GM12878 (cell line): ENCODE measurements at regions not wholly inside any gene's neighbourhood (a gene's known extent, or its start where the extent isn't known, plus 50 kb on each side); places are given as distances from the start of the nearest gene placed in this dataset.
"Not testable (repeated sequence)": the region's sequence is repeated elsewhere in the genome, so short reads cannot be mapped to it uniquely, and the experiment has no call there.

Experiments
- ATAC-seq: fragments of 200-7000 bp; cut with Tn5 transposase; 3 replicates; pipeline ENCODE4 v1.9.1; 2020; ENCODE audit warnings: mild to moderate bottlenecking, moderate library complexity
- BruUV-seq: library from RNA; stranded (reverse); fragments of 400-500 nt; replicated peaks from 2 replicates; lab custom pipeline; 2021; lab: Mats Ljungman, UMichigan
- CTCF ChIA-PET: fragments of 300-600 bp; sonication (Branson Sonifier 250); formaldehyde crosslinking; extraction: SDS; loops from one replicate; lab custom pipeline; 2021; ENCODE audit warnings: inconsistent platforms; lab: Yijun Ruan, JAX
- POLR2A ChIA-PET: fragments of 350-600 bp; formaldehyde crosslinking; extraction: SDS; loops from one replicate; lab custom pipeline; 2021; ENCODE audit warnings: inconsistent platforms; lab: Charles Lee
- RAD21 ChIA-PET: fragments of 300-600 bp; sonication (Branson Sonifier 250); formaldehyde crosslinking; loops from one replicate; lab custom pipeline; 2023; ENCODE audit warnings: antibody characterized with exemption; ENCODE audit not compliant: unreplicated experiment; lab: Charles Lee
- SMC1A ChIA-PET: fragments of 300-600 bp; sonication (Branson Sonifier 250); formaldehyde crosslinking; loops from one replicate; lab custom pipeline; 2023; ENCODE audit not compliant: unreplicated experiment, uncharacterized antibody; lab: Charles Lee
- DNase-seq: peaks from one replicate; pipeline ENCODE4 v3.0.0-alpha.2; 2011; ENCODE audit warnings: low read depth, low spot score
- FAIRE-seq: peaks from 3 replicates; lab custom pipeline; 2011; peaks lifted over from hg19 to GRCh38; lab: Jason Lieb, UNC
- H2AFZ ChIP-seq: 2 replicates; pipeline ENCODE4 v1.6.0; 2011; ENCODE audit warnings: low read depth, low read length, control low read depth; ENCODE audit not compliant: control insufficient read depth
- H3K27ac ChIP-seq: 2 replicates; pipeline ENCODE4 v1.5.1; 2011; ENCODE audit warnings: control low read depth; ENCODE audit not compliant: control insufficient read depth, insufficient read depth
- H3K27me3 ChIP-seq, 2 experiments: replicated peaks in 1 of 2; 2 replicates each; pipeline versions ENCODE4 v1.6.0 to v1.6.1; 2011; ENCODE audit warnings: low read length in 1 of 2; ENCODE audit not compliant: control insufficient read depth in 2 of 2, insufficient read depth in 2 of 2
- H3K36me3 ChIP-seq, 2 experiments: 2 replicates each; pipeline ENCODE4 v1.5.1; 2011; ENCODE audit warnings: low read length in 1 of 2; ENCODE audit not compliant: control insufficient read depth in 2 of 2, insufficient read depth in 2 of 2
- H3K4me1 ChIP-seq: 2 replicates; pipeline ENCODE4 v1.6.1; 2011; ENCODE audit warnings: mild to moderate bottlenecking, low read length, moderate library complexity, mixed read lengths; ENCODE audit not compliant: control insufficient read depth, insufficient read depth
- H3K4me2 ChIP-seq: 2 replicates; pipeline ENCODE4 v1.6.0; 2011; ENCODE audit warnings: control low read depth; ENCODE audit not compliant: control insufficient read depth, insufficient read depth
- H3K4me3 ChIP-seq: fragments of 200-600 bp; sonication (generic); 2 replicates; pipeline ENCODE4 v1.5.1; 2016
- H3K79me2 ChIP-seq: 2 replicates; pipeline ENCODE4 v1.6.0; 2011; ENCODE audit warnings: low read length; ENCODE audit not compliant: control insufficient read depth, insufficient read depth
- H3K9ac ChIP-seq: 2 replicates; pipeline ENCODE4 v1.8.0; 2011; ENCODE audit warnings: low read length, control low read depth, mixed read lengths; ENCODE audit not compliant: control insufficient read depth, insufficient read depth
- H3K9me3 ChIP-seq: replicated peaks from 3 replicates; pipeline ENCODE4 v1.5.1; 2011; ENCODE audit warnings: mild to moderate bottlenecking, low read length; ENCODE audit not compliant: control insufficient read depth, insufficient read depth
- H4K20me1 ChIP-seq: 2 replicates; pipeline ENCODE4 v1.6.0; 2011; ENCODE audit not compliant: control insufficient read depth, insufficient read depth
- WGBS: methylation state at CpG from one replicate; pipeline ENCODE4 v1.1.6; 2016; ENCODE audit warnings: low lambda C conversion rate; ENCODE audit not compliant: insufficient replicate concordance, insufficient coverage; ENCODE audit errors: missing lambda C conversion rate; 5-methylcytosine and 5-hydroxymethylcytosine counted together
- in situ Hi-C: fragments of 300-500 bp; cut with MboI; formaldehyde crosslinking; loops from 9 replicates; pipeline ENCODE4 v1.14.3; 2018; ENCODE audit warnings: mixed read lengths
- intact Hi-C: fragments of 100-400 bp; cut with micrococcal nuclease; formaldehyde crosslinking; loops from one replicate; pipeline ENCODE4 v1.14.2; 2022; ENCODE audit not compliant: unreplicated experiment

- DNase-seq, in situ Hi-C loops, H3K79me2 ChIP-seq, BruUV-seq, H3K4me1 ChIP-seq, FAIRE-seq, H4K20me1 ChIP-seq, H3K9me3 ChIP-seq, POLR2A ChIA-PET, H3K27ac ChIP-seq, H3K4me3 ChIP-seq, H3K4me2 ChIP-seq, H3K9ac ChIP-seq, H2AFZ ChIP-seq, H3K36me3 ChIP-seq, CTCF ChIA-PET, SMC1A ChIA-PET, RAD21 ChIA-PET, H3K27me3 ChIP-seq, intact Hi-C loops: not testable (repeated sequence)
- WGBS, result 50% methylated on average over 2 of the region's 3 CpGs
- peak; percentile 38 for ATAC-seq
These were observed 114.5 kb upstream of the PLGLB2 start for GRCh38 chr2:87633287-87633963.

GRCh38 chr2:87634106-87634505 lies 113.8 kb upstream of the PLGLB2 start:
- H3K9me3 ChIP-seq, BruUV-seq, DNase-seq, H3K27ac ChIP-seq, H3K4me1 ChIP-seq, intact Hi-C loops, H3K9ac ChIP-seq, SMC1A ChIA-PET, H3K79me2 ChIP-seq, POLR2A ChIA-PET, H3K4me2 ChIP-seq, H3K36me3 ChIP-seq, H3K27me3 ChIP-seq, FAIRE-seq, CTCF ChIA-PET, RAD21 ChIA-PET, H4K20me1 ChIP-seq, H3K4me3 ChIP-seq, in situ Hi-C loops, H2AFZ ChIP-seq: not testable (repeated sequence)
- peak; percentile 14; the same call in 2 of the 3 replicates for ATAC-seq
- WGBS, result 50% methylated on average over 6 of the region's 7 CpGs

GRCh38 chr2:87634971-87635650 lies 112.8 kb upstream of the PLGLB2 start:
- intact Hi-C loops, BruUV-seq, POLR2A ChIA-PET, H3K9ac ChIP-seq, H3K79me2 ChIP-seq, H3K36me3 ChIP-seq, RAD21 ChIA-PET, H4K20me1 ChIP-seq, H3K4me2 ChIP-seq, SMC1A ChIA-PET, DNase-seq, H3K27ac ChIP-seq, H3K9me3 ChIP-seq, in situ Hi-C loops, CTCF ChIA-PET, H3K27me3 ChIP-seq, H3K4me1 ChIP-seq, H3K4me3 ChIP-seq, H2AFZ ChIP-seq: not testable (repeated sequence)
- ATAC-seq, result peak; percentile 78
- WGBS, result 66% methylated on average over 7 of the region's 10 CpGs
- peak; percentile 75 for FAIRE-seq

- intact Hi-C loops, result not testable (repeated sequence)
These were observed 111.6 kb upstream of the PLGLB2 start for GRCh38 chr2:87636246-87636645.

More at GRCh38 chr2:87636246-87636645, 111.6 kb upstream of the PLGLB2 start:
- H3K36me3 ChIP-seq, SMC1A ChIA-PET, ATAC-seq, H3K4me1 ChIP-seq, H3K4me3 ChIP-seq, H4K20me1 ChIP-seq, H3K27ac ChIP-seq, in situ Hi-C loops, H2AFZ ChIP-seq, H3K9me3 ChIP-seq, H3K9ac ChIP-seq, FAIRE-seq, RAD21 ChIA-PET, H3K79me2 ChIP-seq, DNase-seq, CTCF ChIA-PET, H3K4me2 ChIP-seq, H3K27me3 ChIP-seq, BruUV-seq, POLR2A ChIA-PET: not testable (repeated sequence)
- WGBS, result 79% methylated on average over 2 of the region's 7 CpGs
